Nephron (organoid): ENCODE measurements at regions not wholly inside any gene's neighbourhood (a gene's known extent, or its start where the extent isn't known, plus 50 kb on each side); places are given as distances from the start of the nearest gene placed in this dataset.
"Not testable (repeated sequence)": the region's sequence is repeated elsewhere in the genome, so short reads cannot be mapped to it uniquely, and the experiment has no call there.

Source experiments
- H3K27ac Mint-ChIP-seq, 3 experiments: 2 replicates each; pipeline ENCODE4 v1.8.0; 2020; ENCODE audit warnings: mixed read lengths in 3 of 3, mild to moderate bottlenecking in 2 of 3, moderate library complexity in 1 of 3
- H3K27me3 Mint-ChIP-seq: 2 replicates; pipeline ENCODE4 v1.8.0; 2021; ENCODE audit warnings: low read depth, mild to moderate bottlenecking, moderate library complexity, mixed read lengths
- H3K36me3 Mint-ChIP-seq: 2 replicates; pipeline ENCODE4 v1.8.0; 2020; ENCODE audit warnings: low read depth, mixed read lengths
- H3K4me1 Mint-ChIP-seq: 2 replicates; pipeline ENCODE4 v1.8.0; 2020; ENCODE audit warnings: mixed read lengths
- H3K4me3 Mint-ChIP-seq, 3 experiments: 2 replicates each; pipeline ENCODE4 v1.8.0; 2020; ENCODE audit warnings: mild to moderate bottlenecking in 3 of 3, mixed read lengths in 3 of 3, moderate library complexity in 2 of 3
- H3K9me3 Mint-ChIP-seq: 2 replicates; pipeline ENCODE4 v1.8.0; 2020; ENCODE audit warnings: mixed read lengths
- CTCF ChIP-seq, 3 experiments: fragments of 200-600 bp; sonication (generic); IDR thresholded peaks; one replicate each; pipeline ENCODE4 v1.5.0; 2021; ENCODE audit warnings: antibody characterized with exemption in 3 of 3; ENCODE audit not compliant: unreplicated experiment in 3 of 3

GRCh38 chr13:58949646-58950045, 1214.1 kb downstream of the DIAPH3 start:
- Mint-ChIP-seq H3K9me3 (peaks cover 31% of the 10 kb centered on the region), H3K36me3 (peaks cover 8% of the 10 kb centered on the region), H3K27me3 (no peaks in the 10 kb centered on the region), H3K4me3 (no peak overlapping the region), H3K27ac (no peak overlapping the region), H3K4me1 (no peaks in the 10 kb centered on the region)
- TF ChIP-seq CTCF (IDR thresholded peaks at IDR 0.05; ENCODE audit: unreplicated experiment in 3 of 3): no peak

GRCh38 chr13:58950911-58951310, 1212.8 kb downstream of the DIAPH3 start:
- no peak for TF ChIP-seq CTCF (IDR thresholded peaks at IDR 0.05; ENCODE audit: unreplicated experiment in 3 of 3)
- no peaks in the 10 kb centered on the region for H3K4me1 Mint-ChIP-seq
- peaks cover 31% of the 10 kb centered on the region for H3K9me3 Mint-ChIP-seq
- no peak overlapping the region for H3K4me3 Mint-ChIP-seq
- H3K36me3 Mint-ChIP-seq: peaks cover 8% of the 10 kb centered on the region
- no peaks in the 10 kb centered on the region for H3K27me3 Mint-ChIP-seq
- H3K27ac Mint-ChIP-seq: no peak overlapping the region

GRCh38 chr13:58953638-58954037, 1210.1 kb downstream of the DIAPH3 start:
- Mint-ChIP-seq H3K4me1 (no peaks in the 10 kb centered on the region), H3K27me3 (peaks cover 3% of the 10 kb centered on the region), H3K27ac (no peak overlapping the region), H3K36me3 (peaks cover 8% of the 10 kb centered on the region), H3K4me3 (no peak overlapping the region), H3K9me3 (peaks cover 26% of the 10 kb centered on the region)
- no peak for TF ChIP-seq CTCF (IDR thresholded peaks at IDR 0.05; ENCODE audit: unreplicated experiment in 3 of 3)

- peaks cover under 1% of the 10 kb centered on the region for H3K36me3 Mint-ChIP-seq
- H3K4me1 Mint-ChIP-seq: no peaks in the 10 kb centered on the region
- TF ChIP-seq CTCF (IDR thresholded peaks at IDR 0.05; ENCODE audit: unreplicated experiment in 3 of 3): no peak
- peaks cover 3% of the 10 kb centered on the region for H3K27me3 Mint-ChIP-seq
- peaks cover 9% of the 10 kb centered on the region for H3K9me3 Mint-ChIP-seq
- H3K4me3 Mint-ChIP-seq: no peak overlapping the region
- no peak overlapping the region for H3K27ac Mint-ChIP-seq
Observed at GRCh38 chr13:58955546-58956385, 1208.0 kb downstream of the DIAPH3 start.

- H3K36me3 Mint-ChIP-seq, H3K27ac Mint-ChIP-seq, H3K27me3 Mint-ChIP-seq, H3K4me1 Mint-ChIP-seq, H3K4me3 Mint-ChIP-seq, H3K9me3 Mint-ChIP-seq: not testable (repeated sequence)
Observed at GRCh38 chr13:58958097-58958496, 1205.6 kb downstream of the DIAPH3 start.

- H3K27ac Mint-ChIP-seq: no peak overlapping the region
- no peak overlapping the region for H3K4me3 Mint-ChIP-seq
- no peaks in the 10 kb centered on the region for H3K4me1 Mint-ChIP-seq
- TF ChIP-seq CTCF (IDR thresholded peaks at IDR 0.05; ENCODE audit: unreplicated experiment in 3 of 3): peak; percentile 44 to 73 (median 56)
- peaks cover 3% of the 10 kb centered on the region for H3K9me3 Mint-ChIP-seq
- H3K36me3 Mint-ChIP-seq: no peaks in the 10 kb centered on the region
- H3K27me3 Mint-ChIP-seq: peaks cover 3% of the 10 kb centered on the region
Observed at GRCh38 chr13:58960888-58961287, 1202.8 kb downstream of the DIAPH3 start.
